ENCODE measurements at regions not wholly inside any gene's neighbourhood (a gene's known extent, or its start where the extent isn't known, plus 50 kb on each side); places are given as distances from the start of the nearest gene placed in this dataset.

- H3K9me3 ChIP-seq (ENCODE audit: control insufficient read depth in 2 of 2, insufficient read depth in 1 of 2, low read depth in 1 of 2, low read length in 1 of 2): no peaks in the 10 kb centered on the region
- no peaks in the 10 kb centered on the region for H3K27me3 ChIP-seq (ENCODE audit: control insufficient read depth in 1 of 2, insufficient read depth in 2 of 2, low read length in 2 of 2)
- no peaks in the 10 kb centered on the region for H3K4me1 ChIP-seq (ENCODE audit: control insufficient read depth in 2 of 2, insufficient read depth in 2 of 2, low read length in 1 of 2)
- no peaks in the 10 kb centered on the region for H3K36me3 ChIP-seq (ENCODE audit: control insufficient read depth in 2 of 2, insufficient read depth in 2 of 2, low read length in 1 of 2)
- WGBS, 2 donors: 78 to 80% methylated on average over 3 of the region's 3 CpGs
- H3K4me3 ChIP-seq (ENCODE audit: low read depth in 1 of 2, low read length in 2 of 2): no peak overlapping the region
- no peak overlapping the region for H3K27ac ChIP-seq (ENCODE audit: low read depth in 2 of 2, low read length in 1 of 2)
Observed at GRCh38 chr10:107626862-107627261, 462.4 kb upstream of the SORCS1 start.

GRCh38 chr10:107623292-107623691 lies 458.8 kb upstream of the SORCS1 start:
- Histone ChIP-seq H3K4me1 (ENCODE audit: control insufficient read depth in 2 of 2, insufficient read depth in 2 of 2, low read length in 1 of 2) (no peaks in the 10 kb centered on the region), H3K4me3 (ENCODE audit: low read depth in 1 of 2, low read length in 2 of 2) (no peak overlapping the region), H3K36me3 (ENCODE audit: control insufficient read depth in 2 of 2, insufficient read depth in 2 of 2, low read length in 1 of 2) (no peaks in the 10 kb centered on the region), H3K9me3 (ENCODE audit: control insufficient read depth in 2 of 2, insufficient read depth in 1 of 2, low read depth in 1 of 2, low read length in 1 of 2) (no peaks in the 10 kb centered on the region), H3K27ac (ENCODE audit: low read depth in 2 of 2, low read length in 1 of 2) (no peak overlapping the region), H3K27me3 (ENCODE audit: control insufficient read depth in 1 of 2, insufficient read depth in 2 of 2, low read length in 2 of 2) (no peaks in the 10 kb centered on the region)
- 80 to 82% methylated on average over 3 of the region's 3 CpGs for WGBS, 2 donors

- H3K36me3 ChIP-seq (ENCODE audit: control insufficient read depth in 2 of 2, insufficient read depth in 2 of 2, low read length in 1 of 2): no peaks in the 10 kb centered on the region
- 90 to 91% methylated on average over 1 of the region's 1 CpG for WGBS, 2 donors
- no peaks in the 10 kb centered on the region for H3K4me1 ChIP-seq (ENCODE audit: control insufficient read depth in 2 of 2, insufficient read depth in 2 of 2, low read length in 1 of 2)
- no peaks in the 10 kb centered on the region for H3K9me3 ChIP-seq (ENCODE audit: control insufficient read depth in 2 of 2, insufficient read depth in 1 of 2, low read depth in 1 of 2, low read length in 1 of 2)
- H3K27ac ChIP-seq (ENCODE audit: low read depth in 2 of 2, low read length in 1 of 2): no peak overlapping the region
- no peaks in the 10 kb centered on the region for H3K27me3 ChIP-seq (ENCODE audit: control insufficient read depth in 1 of 2, insufficient read depth in 2 of 2, low read length in 2 of 2)
- H3K4me3 ChIP-seq (ENCODE audit: low read depth in 1 of 2, low read length in 2 of 2): no peak overlapping the region
Observed at GRCh38 chr10:107619139-107619538, 454.6 kb upstream of the SORCS1 start.

- H3K4me1 ChIP-seq (ENCODE audit: control insufficient read depth in 2 of 2, insufficient read depth in 2 of 2, low read length in 1 of 2): no peaks in the 10 kb centered on the region
- H3K36me3 ChIP-seq (ENCODE audit: control insufficient read depth in 2 of 2, insufficient read depth in 2 of 2, low read length in 1 of 2): no peaks in the 10 kb centered on the region
- H3K9me3 ChIP-seq (ENCODE audit: control insufficient read depth in 2 of 2, insufficient read depth in 1 of 2, low read depth in 1 of 2, low read length in 1 of 2): no peaks in the 10 kb centered on the region
- no peaks in the 10 kb centered on the region for H3K27me3 ChIP-seq (ENCODE audit: control insufficient read depth in 1 of 2, insufficient read depth in 2 of 2, low read length in 2 of 2)
- 79 to 94% methylated on average over 1 of the region's 1 CpG for WGBS, 2 donors
- H3K4me3 ChIP-seq (ENCODE audit: low read depth in 1 of 2, low read length in 2 of 2): no peak overlapping the region
- no peak overlapping the region for H3K27ac ChIP-seq (ENCODE audit: low read depth in 2 of 2, low read length in 1 of 2)
Observed at GRCh38 chr10:107618504-107618994, 454.0 kb upstream of the SORCS1 start.

- no peaks in the 10 kb centered on the region for H3K4me1 ChIP-seq (ENCODE audit: control insufficient read depth in 2 of 2, insufficient read depth in 2 of 2, low read length in 1 of 2)
- no peaks in the 10 kb centered on the region for H3K9me3 ChIP-seq (ENCODE audit: control insufficient read depth in 2 of 2, insufficient read depth in 1 of 2, low read depth in 1 of 2, low read length in 1 of 2)
- 87 to 90% methylated on average over 4 of the region's 4 CpGs for WGBS, 2 donors
- H3K36me3 ChIP-seq (ENCODE audit: control insufficient read depth in 2 of 2, insufficient read depth in 2 of 2, low read length in 1 of 2): no peaks in the 10 kb centered on the region
- no peak overlapping the region for H3K27ac ChIP-seq (ENCODE audit: low read depth in 2 of 2, low read length in 1 of 2)
- H3K27me3 ChIP-seq (ENCODE audit: control insufficient read depth in 1 of 2, insufficient read depth in 2 of 2, low read length in 2 of 2): no peaks in the 10 kb centered on the region
- no peak overlapping the region for H3K4me3 ChIP-seq (ENCODE audit: low read depth in 1 of 2, low read length in 2 of 2)
Observed at GRCh38 chr10:107616463-107617410, 452.2 kb upstream of the SORCS1 start.

- Histone ChIP-seq H3K27ac (ENCODE audit: low read depth in 2 of 2, low read length in 1 of 2) (no peak overlapping the region), H3K36me3 (ENCODE audit: control insufficient read depth in 2 of 2, insufficient read depth in 2 of 2, low read length in 1 of 2) (no peaks in the 10 kb centered on the region), H3K4me3 (ENCODE audit: low read depth in 1 of 2, low read length in 2 of 2) (no peak overlapping the region), H3K9me3 (ENCODE audit: control insufficient read depth in 2 of 2, insufficient read depth in 1 of 2, low read depth in 1 of 2, low read length in 1 of 2) (no peaks in the 10 kb centered on the region), H3K27me3 (ENCODE audit: control insufficient read depth in 1 of 2, insufficient read depth in 2 of 2, low read length in 2 of 2) (no peaks in the 10 kb centered on the region), H3K4me1 (ENCODE audit: control insufficient read depth in 2 of 2, insufficient read depth in 2 of 2, low read length in 1 of 2) (no peaks in the 10 kb centered on the region)
Observed at GRCh38 chr10:107616031-107616430, 451.5 kb upstream of the SORCS1 start.

GRCh38 chr10:107614939-107615685 lies 450.6 kb upstream of the SORCS1 start:
- no peak overlapping the region for H3K4me3 ChIP-seq (ENCODE audit: low read depth in 1 of 2, low read length in 2 of 2)
- no peaks in the 10 kb centered on the region for H3K4me1 ChIP-seq (ENCODE audit: control insufficient read depth in 2 of 2, insufficient read depth in 2 of 2, low read length in 1 of 2)
- H3K9me3 ChIP-seq (ENCODE audit: control insufficient read depth in 2 of 2, insufficient read depth in 1 of 2, low read depth in 1 of 2, low read length in 1 of 2): no peaks in the 10 kb centered on the region
- 63 to 82% methylated on average over 8 of the region's 8 CpGs for WGBS, 2 donors
- H3K36me3 ChIP-seq (ENCODE audit: control insufficient read depth in 2 of 2, insufficient read depth in 2 of 2, low read length in 1 of 2): no peaks in the 10 kb centered on the region
- no peaks in the 10 kb centered on the region for H3K27me3 ChIP-seq (ENCODE audit: control insufficient read depth in 1 of 2, insufficient read depth in 2 of 2, low read length in 2 of 2)
- no peak overlapping the region for H3K27ac ChIP-seq (ENCODE audit: low read depth in 2 of 2, low read length in 1 of 2)

GRCh38 chr10:107611115-107611514 lies 446.6 kb upstream of the SORCS1 start:
- Histone ChIP-seq H3K27me3 (ENCODE audit: control insufficient read depth in 1 of 2, insufficient read depth in 2 of 2, low read length in 2 of 2) (no peaks in the 10 kb centered on the region), H3K27ac (ENCODE audit: low read depth in 2 of 2, low read length in 1 of 2) (no peak overlapping the region), H3K4me1 (ENCODE audit: control insufficient read depth in 2 of 2, insufficient read depth in 2 of 2, low read length in 1 of 2) (no peaks in the 10 kb centered on the region), H3K4me3 (ENCODE audit: low read depth in 1 of 2, low read length in 2 of 2) (no peak overlapping the region), H3K9me3 (ENCODE audit: control insufficient read depth in 2 of 2, insufficient read depth in 1 of 2, low read depth in 1 of 2, low read length in 1 of 2) (no peaks in the 10 kb centered on the region), H3K36me3 (ENCODE audit: control insufficient read depth in 2 of 2, insufficient read depth in 2 of 2, low read length in 1 of 2) (no peaks in the 10 kb centered on the region)

- H3K27me3 ChIP-seq (ENCODE audit: control insufficient read depth in 1 of 2, insufficient read depth in 2 of 2, low read length in 2 of 2): no peaks in the 10 kb centered on the region
- no peak overlapping the region for H3K4me3 ChIP-seq (ENCODE audit: low read depth in 1 of 2, low read length in 2 of 2)
- H3K9me3 ChIP-seq (ENCODE audit: control insufficient read depth in 2 of 2, insufficient read depth in 1 of 2, low read depth in 1 of 2, low read length in 1 of 2): peaks cover 4% of the 10 kb centered on the region in 2 donors
- no peaks in the 10 kb centered on the region for H3K36me3 ChIP-seq (ENCODE audit: control insufficient read depth in 2 of 2, insufficient read depth in 2 of 2, low read length in 1 of 2)
- H3K4me1 ChIP-seq (ENCODE audit: control insufficient read depth in 2 of 2, insufficient read depth in 2 of 2, low read length in 1 of 2): no peaks in the 10 kb centered on the region
- WGBS, 2 donors: 87 to 89% methylated on average over 3 of the region's 3 CpGs
- H3K27ac ChIP-seq (ENCODE audit: low read depth in 2 of 2, low read length in 1 of 2): no peak overlapping the region
Observed at GRCh38 chr10:107589081-107589480, 424.6 kb upstream of the SORCS1 start.
